K562 (cell line): ENCODE measurements at regions not wholly inside any gene's neighbourhood (a gene's known extent, or its start where the extent isn't known, plus 50 kb on each side); places are given as distances from the start of the nearest gene placed in this dataset.

Source experiments
- CHD7 ChIP-seq: fragments of 200-600 bp; sonication (generic); IDR thresholded peaks from one replicate; pipeline ENCODE4 v1.6.1; 2012; ENCODE audit warnings: mild to moderate bottlenecking, low read depth, low read length, inconsistent platforms
- RREB1 ChIP-seq: fragments of 250-450 bp; sonication (Bioruptor Pico); IDR thresholded peaks from 2 replicates; pipeline ENCODE4 v1.4.0; 2020

- TF ChIP-seq CHD7 (no peak), RREB1 (CRISPR knock-in tag) (no peak)
Measured at GRCh38 chr5:4250254-4250653, 654.6 kb downstream of the IRX1 start (continued).
